Thymus (tissue), 11 donors: ENCODE measurements at regions not wholly inside any gene's neighbourhood (a gene's known extent, or its start where the extent isn't known, plus 50 kb on each side); places are given as distances from the start of the nearest gene placed in this dataset.

Experiments
- DNase-seq, 9 donors: peaks; one replicate each; pipeline ENCODE4 v3.0.0-alpha.2; 2013; ENCODE audit warnings: low spot score in 9 of 9, low read depth in 6 of 9, missing footprints in 1 of 9
- H3K27ac ChIP-seq, 2 donors: one replicate each; pipeline ENCODE4 v1.5.1; 2013; ENCODE audit warnings: control low read depth in 1 of 2, low read depth in 1 of 2, low read length in 1 of 2, mild to moderate bottlenecking in 1 of 2, moderate library complexity in 1 of 2
- H3K27me3 ChIP-seq, 2 donors: one replicate each; pipeline ENCODE4 v1.5.1; 2013; ENCODE audit warnings: low read length in 1 of 2; ENCODE audit not compliant: control insufficient read depth in 2 of 2, insufficient read depth in 1 of 2
- H3K36me3 ChIP-seq, 2 donors: one replicate each; pipeline ENCODE4 v1.5.1; 2013; ENCODE audit warnings: low read length in 1 of 2, mild to moderate bottlenecking in 1 of 2, moderate library complexity in 1 of 2; ENCODE audit not compliant: control insufficient read depth in 2 of 2, insufficient read depth in 2 of 2
- H3K4me1 ChIP-seq, 2 donors: one replicate each; pipeline ENCODE4 v1.5.1; 2013; ENCODE audit warnings: low read length in 2 of 2; ENCODE audit not compliant: control insufficient read depth in 2 of 2, insufficient read depth in 2 of 2
- H3K4me3 ChIP-seq, 2 donors: one replicate each; pipeline ENCODE4 v1.5.1; 2013; ENCODE audit warnings: low read length in 2 of 2, control low read depth in 1 of 2, mild to moderate bottlenecking in 1 of 2
- H3K9me3 ChIP-seq, 2 donors: one replicate each; pipeline ENCODE4 v1.5.1; 2013; ENCODE audit warnings: low read length in 1 of 2, mild to moderate bottlenecking in 1 of 2; ENCODE audit not compliant: control insufficient read depth in 2 of 2, insufficient read depth in 1 of 2
- WGBS: extraction: QIAGEN DNeasy Blood & Tissue Kit; methylation state at CpG from one replicate; pipeline ENCODE4 v1.1.7; 2013; 5-methylcytosine and 5-hydroxymethylcytosine counted together
- donor health status: healthy.

DNA sequence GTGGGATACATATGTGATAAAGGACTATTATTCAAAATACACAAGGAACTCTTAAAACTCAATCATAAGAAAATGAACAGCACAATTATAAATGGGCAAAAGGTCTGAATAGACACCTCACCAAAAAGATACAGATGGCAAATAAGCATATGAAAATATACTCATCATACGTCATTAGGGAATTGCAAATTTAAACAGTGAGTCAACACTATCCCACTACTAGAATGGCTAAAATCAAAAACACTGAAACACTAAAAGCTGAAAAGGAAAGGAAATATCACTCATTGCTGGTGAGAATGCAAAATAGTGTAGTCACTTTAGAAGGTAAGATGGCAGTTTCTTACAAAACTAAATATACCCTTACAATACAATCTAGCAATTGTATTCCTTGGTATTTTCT is 597.0 kb upstream of the PABPC4L start:
- Histone ChIP-seq H3K27me3 (no peaks in the 10 kb centered on the region), H3K4me1 (no peaks in the 10 kb centered on the region), H3K4me3 (no peak overlapping the region), H3K9me3 (no peaks in the 10 kb centered on the region), H3K36me3 (no peaks in the 10 kb centered on the region), H3K27ac (no peak overlapping the region)
- 95% methylated on average over 1 of the region's 1 CpG for WGBS
- DNase-seq = no peak

DNA sequence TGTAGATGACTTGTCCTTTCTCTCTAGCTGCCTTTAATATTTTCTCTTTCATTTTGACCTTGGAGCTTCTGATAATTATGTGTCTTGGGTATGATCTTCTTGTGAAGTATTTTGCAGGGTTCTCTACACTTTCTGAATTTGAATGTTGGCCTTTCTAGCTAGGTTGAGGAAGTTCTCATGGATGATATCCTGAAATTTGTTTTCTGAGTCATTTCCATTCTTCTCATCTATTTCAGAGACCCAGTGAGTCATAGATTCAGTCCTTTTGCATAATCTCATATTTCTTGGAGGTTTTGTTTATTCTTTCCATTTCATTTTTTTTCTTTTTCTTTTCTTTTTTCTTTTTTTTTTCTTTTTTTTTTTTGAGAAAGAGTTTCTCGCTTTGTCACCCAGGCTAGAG is 585.7 kb upstream of the PABPC4L start:
- 93% methylated on average over 1 of the region's 1 CpG for WGBS
- no peaks in the 10 kb centered on the region for H3K4me1 ChIP-seq
- H3K9me3 ChIP-seq = peaks cover 1 to 19% of the 10 kb centered on the region in 2 donors
- H3K4me3 ChIP-seq = no peak overlapping the region
- DNase-seq = no peak
- no peak overlapping the region for H3K27ac ChIP-seq
- no peaks in the 10 kb centered on the region for H3K36me3 ChIP-seq
- no peaks in the 10 kb centered on the region for H3K27me3 ChIP-seq

DNA sequence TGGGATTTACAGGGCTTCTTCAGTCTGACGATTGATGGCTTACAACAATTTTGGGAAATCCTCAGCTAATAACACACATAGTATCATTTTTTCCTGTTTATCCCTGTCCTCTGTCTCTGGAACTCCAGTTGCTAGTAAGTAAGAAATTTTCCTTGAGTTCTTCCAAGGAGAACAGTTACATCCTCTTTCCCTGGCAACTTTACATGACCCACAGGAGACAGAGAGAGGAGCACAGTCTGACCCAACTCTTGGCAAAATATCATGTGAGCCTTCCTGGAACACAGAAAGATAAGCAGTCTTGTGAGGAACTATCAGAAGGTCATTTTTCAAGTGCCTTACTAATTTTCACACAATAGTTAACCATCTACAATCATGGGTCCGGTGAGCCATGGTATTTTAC is 578.7 kb upstream of the PABPC4L start:
- DNase-seq = no peak
- H3K27me3 ChIP-seq = no peaks in the 10 kb centered on the region
- H3K36me3 ChIP-seq = no peaks in the 10 kb centered on the region
- no peaks in the 10 kb centered on the region for H3K4me1 ChIP-seq
- H3K27ac ChIP-seq = no peak overlapping the region
- WGBS = 90% methylated on average over 2 of the region's 2 CpGs
- H3K9me3 ChIP-seq = no peaks in the 10 kb centered on the region
- no peak overlapping the region for H3K4me3 ChIP-seq

DNA sequence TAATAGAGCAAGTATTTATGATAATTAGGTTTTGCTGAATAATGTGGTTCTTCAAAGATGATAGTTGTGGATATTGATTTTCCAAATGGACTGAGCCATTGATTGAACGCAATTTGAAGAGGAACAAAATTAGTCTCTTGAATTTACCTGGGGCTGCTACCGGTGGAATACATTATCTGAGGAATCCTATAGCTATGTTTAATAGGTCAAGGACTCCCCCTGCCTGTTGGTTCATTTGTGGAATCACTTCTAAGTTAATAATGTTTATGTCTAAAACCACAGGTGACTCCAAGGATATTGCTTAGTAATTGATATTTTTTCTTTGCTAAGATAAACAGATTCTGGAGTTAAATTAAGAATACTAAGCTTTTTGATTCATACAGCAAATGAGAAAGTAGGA is 576.0 kb upstream of the PABPC4L start:
- no peak overlapping the region for H3K4me3 ChIP-seq
- H3K4me1 ChIP-seq = no peaks in the 10 kb centered on the region
- DNase-seq = no peak
- no peak overlapping the region for H3K27ac ChIP-seq
- no peaks in the 10 kb centered on the region for H3K27me3 ChIP-seq
- WGBS = 37% methylated on average over 2 of the region's 2 CpGs
- H3K9me3 ChIP-seq = peaks cover 0 to 5% of the 10 kb centered on the region in 2 donors
- no peaks in the 10 kb centered on the region for H3K36me3 ChIP-seq

DNA sequence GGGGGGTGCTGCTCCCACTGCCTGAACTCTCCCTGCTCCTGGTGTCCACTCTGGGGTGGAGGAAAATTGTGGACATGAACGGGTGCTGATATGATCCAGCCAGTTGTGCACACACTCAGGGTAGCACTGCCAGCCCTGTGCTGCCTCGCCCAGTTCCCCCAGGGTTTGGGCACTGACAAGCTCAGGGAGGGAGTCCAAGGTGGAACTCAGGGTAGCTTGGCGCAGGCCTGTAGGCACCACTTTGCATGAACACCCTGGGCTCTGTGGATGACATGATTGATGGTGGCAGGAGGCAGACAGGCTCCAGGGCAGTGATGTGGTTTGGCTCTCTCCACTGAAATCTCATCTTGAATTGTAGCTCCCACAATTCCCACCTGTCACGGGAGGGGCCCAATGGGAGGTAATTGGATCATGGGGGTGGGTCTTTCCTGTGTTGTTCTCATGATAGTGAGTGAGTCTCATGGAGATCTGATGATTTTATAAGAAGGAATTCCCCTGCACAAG is 572.0 kb upstream of the PABPC4L start:
- DNase-seq = no peak
- 93% methylated on average over 4 of the region's 4 CpGs for WGBS
- Histone ChIP-seq H3K27ac (no peak overlapping the region), H3K36me3 (no peaks in the 10 kb centered on the region), H3K4me1 (no peaks in the 10 kb centered on the region), H3K4me3 (no peak overlapping the region), H3K9me3 (peaks cover 0 to 5% of the 10 kb centered on the region in 2 donors), H3K27me3 (no peaks in the 10 kb centered on the region)

- Histone ChIP-seq H3K4me1 (no peaks in the 10 kb centered on the region), H3K4me3 (no peak overlapping the region), H3K36me3 (no peaks in the 10 kb centered on the region), H3K27ac (no peak overlapping the region), H3K27me3 (no peaks in the 10 kb centered on the region), H3K9me3 (no peaks in the 10 kb centered on the region)
- WGBS = 82% methylated on average over 4 of the region's 4 CpGs
- no peak for DNase-seq
Measured at GRCh38 chr4:134762053-134762452, 560.5 kb upstream of the PABPC4L start.

- no peak for DNase-seq
- Histone ChIP-seq H3K4me3 (no peak overlapping the region), H3K27ac (no peak overlapping the region), H3K4me1 (no peaks in the 10 kb centered on the region), H3K36me3 (no peaks in the 10 kb centered on the region), H3K9me3 (no peaks in the 10 kb centered on the region), H3K27me3 (no peaks in the 10 kb centered on the region)
- 93% methylated on average over 3 of the region's 3 CpGs for WGBS
Measured at GRCh38 chr4:134756421-134756820, 554.8 kb upstream of the PABPC4L start.

GRCh38 chr4:134754301-134755019 is 552.9 kb upstream of the PABPC4L start:
- no peak overlapping the region for H3K4me3 ChIP-seq
- H3K4me1 ChIP-seq = no peaks in the 10 kb centered on the region
- WGBS = 85% methylated on average over 6 of the region's 6 CpGs
- H3K9me3 ChIP-seq = no peaks in the 10 kb centered on the region
- DNase-seq = no peak
- H3K27ac ChIP-seq = no peak overlapping the region
- no peaks in the 10 kb centered on the region for H3K27me3 ChIP-seq
- no peaks in the 10 kb centered on the region for H3K36me3 ChIP-seq

DNA sequence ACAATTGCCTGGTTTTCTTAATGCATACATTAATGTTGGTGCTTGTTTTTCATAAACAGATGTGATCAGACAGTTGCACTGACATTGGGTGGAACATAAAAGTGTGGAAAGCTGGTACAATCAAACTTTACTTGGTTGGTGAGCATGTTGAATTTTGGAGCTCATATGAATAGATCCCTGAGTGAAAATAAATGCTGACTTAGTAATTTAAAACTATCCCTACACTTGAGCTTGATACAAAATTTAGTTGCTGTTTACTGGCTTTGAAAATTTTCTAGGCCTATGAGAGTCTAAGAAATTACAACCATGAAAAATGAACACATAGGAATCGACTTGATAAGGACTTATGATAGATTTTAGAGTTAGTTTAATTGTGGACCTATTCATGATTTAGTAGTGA is 551.8 kb upstream of the PABPC4L start:
- Histone ChIP-seq H3K4me3 (no peak overlapping the region), H3K9me3 (no peaks in the 10 kb centered on the region), H3K27ac (no peak overlapping the region), H3K4me1 (no peaks in the 10 kb centered on the region), H3K36me3 (no peaks in the 10 kb centered on the region), H3K27me3 (no peaks in the 10 kb centered on the region)
- WGBS = 75% methylated on average over 1 of the region's 1 CpG
- no peak for DNase-seq
